Natural killer cell (primary cell): ENCODE measurements at regions not wholly inside any gene's neighbourhood (a gene's known extent, or its start where the extent isn't known, plus 50 kb on each side); places are given as distances from the start of the nearest gene placed in this dataset.

Experiments used
- ATAC-seq, 3 donors: fragments of 150-1000 bp in 2 of 3; fragments of 200-7000 bp in 1 of 3; cut with Tn5 transposase; 1 replicate in 1 of 3; 2 replicates in 2 of 3; pipeline ENCODE4 v1.10.0; 2021; ENCODE audit warnings: mild to moderate bottlenecking in 2 of 3, moderate library complexity in 2 of 3
- DNase-seq, 2 donors: peaks; one replicate each; pipeline versions ENCODE4 v3.0.0 to v3.0.0-alpha.2; 2013 to 2021; ENCODE audit warnings: mixed read lengths in 1 of 2
- H3K27ac ChIP-seq: one replicate; pipeline ENCODE4 v1.5.1; 2013; ENCODE audit warnings: mild to moderate bottlenecking, low read length
- H3K27me3 ChIP-seq: one replicate; pipeline ENCODE4 v1.6.1; 2013; ENCODE audit warnings: low read length; ENCODE audit not compliant: control insufficient read depth, insufficient read depth
- H3K36me3 ChIP-seq: one replicate; pipeline ENCODE4 v1.6.1; 2013; ENCODE audit warnings: low read length; ENCODE audit not compliant: control insufficient read depth, insufficient read depth
- H3K4me1 ChIP-seq: one replicate; pipeline ENCODE4 v1.6.1; 2013; ENCODE audit warnings: low read length; ENCODE audit not compliant: control insufficient read depth, insufficient read depth
- H3K4me3 ChIP-seq: one replicate; pipeline ENCODE4 v1.5.1; 2013; ENCODE audit warnings: low read length
- H3K9me3 ChIP-seq: one replicate; pipeline ENCODE4 v1.6.1; 2013; ENCODE audit warnings: low read length; ENCODE audit not compliant: control insufficient read depth, insufficient read depth
- H3K27ac Mint-ChIP-seq, 2 donors: one replicate each; pipeline ENCODE4 v1.8.0; 2022; ENCODE audit warnings: mild to moderate bottlenecking in 2 of 2, mixed read lengths in 2 of 2, moderate library complexity in 1 of 2
- H3K27me3 Mint-ChIP-seq, 2 donors: one replicate each; pipeline ENCODE4 v1.8.0; 2022; ENCODE audit warnings: low read depth in 2 of 2, mixed read lengths in 2 of 2
- H3K36me3 Mint-ChIP-seq: one replicate; pipeline ENCODE4 v1.8.0; 2022; ENCODE audit warnings: mixed read lengths
- H3K4me1 Mint-ChIP-seq, 2 donors: one replicate each; pipeline ENCODE4 v1.8.0; 2022; ENCODE audit warnings: mixed read lengths in 2 of 2
- H3K4me3 Mint-ChIP-seq: one replicate; pipeline ENCODE4 v1.8.0; 2022; ENCODE audit warnings: mild to moderate bottlenecking, moderate library complexity, mixed read lengths
- H3K9me3 Mint-ChIP-seq, 2 donors: one replicate each; pipeline ENCODE4 v1.8.0; 2022; ENCODE audit warnings: mixed read lengths in 2 of 2
- WGBS: methylation state at CpG from one replicate; pipeline ENCODE4 v1.1.7; 2013; ENCODE audit warnings: missing lambda C conversion rate; ENCODE audit not compliant: insufficient coverage; 5-methylcytosine and 5-hydroxymethylcytosine counted together
- intact Hi-C: fragments of 100-400 bp; cut with micrococcal nuclease; formaldehyde crosslinking; loops from one replicate; pipeline ENCODE4 v1.14.2; 2022
- TF ChIP-seq, protein P1 (sequence below): fragments of 200-600 bp; IDR thresholded peaks from one replicate; pipeline ENCODE4 v1.8.0; 2022; ENCODE audit warnings: antibody characterized with exemption

DNA sequence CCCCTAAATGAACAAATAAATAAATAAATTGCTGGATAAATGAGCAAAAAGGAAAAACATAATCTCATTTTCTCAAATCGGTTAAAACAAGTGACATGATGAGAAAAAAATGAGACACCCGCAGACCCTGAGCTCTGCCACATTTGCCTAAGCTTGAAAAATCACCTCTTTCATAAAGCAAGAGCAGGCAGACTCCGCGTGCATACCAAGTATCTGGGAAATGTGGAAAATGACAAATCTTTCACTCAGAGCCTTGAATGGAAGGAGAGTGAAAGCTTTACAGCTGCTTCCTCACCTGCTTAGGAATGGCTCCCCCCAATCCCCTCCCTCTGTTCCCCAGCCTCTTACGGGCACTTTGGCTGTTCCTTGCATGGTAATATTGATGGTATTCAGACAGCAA, 355.5 kb upstream of the SUCLG2 start:
- WGBS = 81% methylated on average over 3 of the region's 5 CpGs
- intact Hi-C loops = no loop called here
- Histone ChIP-seq H3K36me3 (no peaks in the 10 kb centered on the region), H3K27me3 (peaks cover 14% of the 10 kb centered on the region), H3K27ac (no peak overlapping the region), H3K4me3 (no peak overlapping the region), H3K4me1 (peaks cover 7% of the 10 kb centered on the region), H3K9me3 (no peaks in the 10 kb centered on the region)
- no peak for ATAC-seq
- Mint-ChIP-seq H3K27me3 (peaks cover 12 to 30% of the 10 kb centered on the region in 2 donors), H3K9me3 (no peaks in the 10 kb centered on the region), H3K27ac (no peak overlapping the region), H3K36me3 (no peaks in the 10 kb centered on the region), H3K4me1 (no peaks in the 10 kb centered on the region), H3K4me3 (no peak overlapping the region)
- DNase-seq = no peak
- TF ChIP-seq, protein P1, sequence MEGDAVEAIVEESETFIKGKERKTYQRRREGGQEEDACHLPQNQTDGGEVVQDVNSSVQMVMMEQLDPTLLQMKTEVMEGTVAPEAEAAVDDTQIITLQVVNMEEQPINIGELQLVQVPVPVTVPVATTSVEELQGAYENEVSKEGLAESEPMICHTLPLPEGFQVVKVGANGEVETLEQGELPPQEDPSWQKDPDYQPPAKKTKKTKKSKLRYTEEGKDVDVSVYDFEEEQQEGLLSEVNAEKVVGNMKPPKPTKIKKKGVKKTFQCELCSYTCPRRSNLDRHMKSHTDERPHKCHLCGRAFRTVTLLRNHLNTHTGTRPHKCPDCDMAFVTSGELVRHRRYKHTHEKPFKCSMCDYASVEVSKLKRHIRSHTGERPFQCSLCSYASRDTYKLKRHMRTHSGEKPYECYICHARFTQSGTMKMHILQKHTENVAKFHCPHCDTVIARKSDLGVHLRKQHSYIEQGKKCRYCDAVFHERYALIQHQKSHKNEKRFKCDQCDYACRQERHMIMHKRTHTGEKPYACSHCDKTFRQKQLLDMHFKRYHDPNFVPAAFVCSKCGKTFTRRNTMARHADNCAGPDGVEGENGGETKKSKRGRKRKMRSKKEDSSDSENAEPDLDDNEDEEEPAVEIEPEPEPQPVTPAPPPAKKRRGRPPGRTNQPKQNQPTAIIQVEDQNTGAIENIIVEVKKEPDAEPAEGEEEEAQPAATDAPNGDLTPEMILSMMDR = no peak

DNA sequence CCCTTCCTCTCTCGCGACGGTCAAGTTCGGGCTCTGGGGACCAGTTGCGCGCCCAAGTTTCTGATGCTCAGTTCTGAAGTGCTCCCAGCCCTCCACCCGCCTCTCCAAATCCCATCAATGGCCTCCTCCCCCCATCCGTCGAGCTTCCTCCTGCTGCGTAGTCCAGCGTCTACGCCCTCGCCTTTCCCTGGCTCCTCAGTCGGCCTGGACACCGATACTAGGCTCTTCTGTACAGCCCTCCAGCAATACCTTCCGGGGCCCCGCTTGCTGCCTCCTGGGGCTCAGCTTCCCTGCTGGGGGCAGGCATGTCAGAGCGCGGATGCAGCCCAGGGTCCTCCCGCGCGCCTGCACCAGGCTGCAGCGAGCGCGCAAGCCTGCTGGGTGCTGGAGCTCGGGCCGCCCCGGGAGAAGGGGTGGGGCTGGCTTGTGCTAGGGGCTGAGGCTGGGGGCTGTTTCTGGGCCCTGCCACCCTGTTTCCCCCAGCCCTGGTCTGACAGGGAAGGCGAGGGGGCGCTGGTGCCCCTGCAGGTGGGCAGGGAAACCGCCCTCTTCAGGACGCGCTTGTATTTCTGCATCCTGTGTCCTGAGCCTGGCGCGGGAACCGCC, 353.3 kb upstream of the SUCLG2 start:
- H3K9me3 Mint-ChIP-seq = no peaks in the 10 kb centered on the region
- peak overlapping the region; percentile 12 for H3K4me3 ChIP-seq
- TF ChIP-seq, protein P1 = no peak
- no peak overlapping the region for H3K4me3 Mint-ChIP-seq
- intact Hi-C loops = no loop called here
- peaks cover 7% of the 10 kb centered on the region for H3K4me1 ChIP-seq
- H3K36me3 ChIP-seq = no peaks in the 10 kb centered on the region
- no peaks in the 10 kb centered on the region for H3K36me3 Mint-ChIP-seq
- H3K4me1 Mint-ChIP-seq = no peaks in the 10 kb centered on the region
- peaks cover 14% of the 10 kb centered on the region for H3K27me3 ChIP-seq
- peak in 1 of 2 donors; percentile 52 for DNase-seq
- peaks cover 21 to 37% of the 10 kb centered on the region in 2 donors for H3K27me3 Mint-ChIP-seq
- ATAC-seq = peak in 1 of 3 donors; percentile 21
- no peak overlapping the region for H3K27ac ChIP-seq
- no peaks in the 10 kb centered on the region for H3K9me3 ChIP-seq
- H3K27ac Mint-ChIP-seq = no peak overlapping the region
- WGBS = 4% methylated on average over 36 of the region's 36 CpGs

DNA sequence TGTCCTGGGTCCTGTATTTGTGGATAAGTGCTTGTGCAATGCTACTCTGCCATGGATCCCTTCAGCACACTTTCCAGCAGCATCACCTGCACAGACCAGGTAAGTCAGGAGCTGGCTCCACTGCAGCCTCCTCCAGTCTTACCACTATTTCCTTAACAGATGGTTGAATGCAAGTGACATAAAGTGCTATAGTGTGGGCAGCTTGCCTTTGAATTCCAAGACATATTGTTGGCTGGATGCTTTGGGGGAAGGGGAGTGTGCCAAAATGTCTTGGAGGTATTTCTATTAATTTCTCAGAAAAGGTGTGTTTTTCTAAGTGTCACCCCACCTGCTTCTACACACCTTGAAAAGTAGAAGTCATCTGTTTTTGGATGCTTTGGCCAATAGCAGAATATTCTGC, 352.2 kb upstream of the SUCLG2 start:
- Histone ChIP-seq H3K4me1 (peaks cover 7% of the 10 kb centered on the region), H3K36me3 (no peaks in the 10 kb centered on the region), H3K27ac (no peak overlapping the region), H3K9me3 (no peaks in the 10 kb centered on the region), H3K27me3 (peaks cover 18% of the 10 kb centered on the region), H3K4me3 (no peak overlapping the region)
- no peak for DNase-seq
- Mint-ChIP-seq H3K4me3 (no peak overlapping the region), H3K36me3 (no peaks in the 10 kb centered on the region), H3K4me1 (no peaks in the 10 kb centered on the region), H3K9me3 (no peaks in the 10 kb centered on the region), H3K27me3 (peaks cover 21 to 37% of the 10 kb centered on the region in 2 donors), H3K27ac (no peak overlapping the region)
- no peak for ATAC-seq
- TF ChIP-seq, protein P1 = no peak
- intact Hi-C loops = no loop called here

DNA sequence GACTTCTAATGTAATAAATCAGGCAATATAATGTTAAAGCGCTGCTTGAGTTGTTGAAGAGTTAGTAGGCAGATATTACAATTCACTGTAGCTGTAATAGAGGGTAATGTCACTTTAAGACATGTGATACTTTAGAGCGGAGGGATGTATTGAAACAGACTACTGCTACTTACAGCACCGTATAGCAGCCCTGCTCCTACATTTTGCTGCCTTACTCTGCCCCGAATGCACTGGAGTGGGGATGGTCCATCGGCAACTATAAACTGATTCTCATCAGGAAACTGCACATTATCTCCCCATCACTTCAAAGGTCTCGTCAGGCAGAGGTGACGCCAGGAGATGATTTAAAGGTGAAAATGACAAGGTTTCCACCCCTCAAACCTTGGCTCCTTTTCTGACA, 349.7 kb upstream of the SUCLG2 start:
- peaks cover 24 to 33% of the 10 kb centered on the region in 2 donors for H3K27me3 Mint-ChIP-seq
- Histone ChIP-seq H3K9me3 (no peaks in the 10 kb centered on the region), H3K27me3 (peaks cover 18% of the 10 kb centered on the region), H3K36me3 (no peaks in the 10 kb centered on the region), H3K4me3 (no peak overlapping the region), H3K4me1 (peaks cover 7% of the 10 kb centered on the region), H3K27ac (no peak overlapping the region)
- H3K36me3 Mint-ChIP-seq = no peaks in the 10 kb centered on the region
- no peak for ATAC-seq
- peaks cover 3 to 5% of the 10 kb centered on the region in 2 donors for H3K9me3 Mint-ChIP-seq
- no peaks in the 10 kb centered on the region for H3K4me1 Mint-ChIP-seq
- intact Hi-C loops = no loop called here
- TF ChIP-seq, protein P1 = no peak
- no peak for DNase-seq
- H3K4me3 Mint-ChIP-seq = no peak overlapping the region
- WGBS = 55% methylated on average over 5 of the region's 7 CpGs
- H3K27ac Mint-ChIP-seq = no peak overlapping the region
